Kidney epithelial cell (primary cell): ENCODE measurements at regions not wholly inside any gene's neighbourhood (a gene's known extent, or its start where the extent isn't known, plus 50 kb on each side); places are given as distances from the start of the nearest gene placed in this dataset.

Experiments
- DNase-seq: peaks from one replicate; pipeline ENCODE4 v3.0.0-alpha.2; 2010; ENCODE audit warnings: low read depth
- H3K27me3 ChIP-seq: 2 replicates; pipeline ENCODE4 v1.6.0; 2011; ENCODE audit warnings: low read length; ENCODE audit not compliant: control insufficient read depth, insufficient read depth
- H3K36me3 ChIP-seq: 2 replicates; pipeline ENCODE4 v1.5.1; 2011; ENCODE audit warnings: low read length; ENCODE audit not compliant: control insufficient read depth, insufficient read depth
- H3K4me3 ChIP-seq: 2 replicates; pipeline ENCODE4 v1.5.1; 2011; ENCODE audit warnings: low read depth, mild to moderate bottlenecking, control low read depth, low read length
- TF ChIP-seq, protein P1 (sequence below): IDR thresholded peaks from 2 replicates; pipeline ENCODE4 v1.5.1; 2011; ENCODE audit warnings: mild to moderate bottlenecking, moderate library complexity, low read length, control low read depth, inconsistent platforms; ENCODE audit not compliant: insufficient read depth, poor library complexity, severe bottlenecking

DNA sequence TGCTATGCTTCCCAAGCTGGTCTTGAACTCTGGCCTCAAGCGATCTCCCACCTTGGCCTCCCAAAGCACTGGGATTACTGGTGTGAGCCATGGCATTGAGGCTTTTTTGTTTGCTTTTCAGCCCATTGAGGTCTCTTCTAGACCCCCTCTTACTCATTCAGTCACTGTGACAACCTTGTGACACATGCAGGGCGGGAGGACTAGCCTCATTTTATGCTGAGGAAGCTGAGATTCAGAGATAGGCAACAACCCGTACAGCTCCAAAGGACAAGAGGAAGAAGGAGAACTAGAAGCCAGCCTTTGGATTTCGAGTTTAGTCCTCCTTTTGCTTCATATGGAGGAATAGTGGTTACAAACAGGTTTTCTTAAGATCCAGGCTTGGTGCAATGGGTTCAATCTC lies 83.9 kb upstream of the WDR26 start:
- Histone ChIP-seq H3K36me3 (no peaks in the 10 kb centered on the region), H3K27me3 (no peaks in the 10 kb centered on the region), H3K4me3 (no peak overlapping the region)
- TF ChIP-seq, protein P1, sequence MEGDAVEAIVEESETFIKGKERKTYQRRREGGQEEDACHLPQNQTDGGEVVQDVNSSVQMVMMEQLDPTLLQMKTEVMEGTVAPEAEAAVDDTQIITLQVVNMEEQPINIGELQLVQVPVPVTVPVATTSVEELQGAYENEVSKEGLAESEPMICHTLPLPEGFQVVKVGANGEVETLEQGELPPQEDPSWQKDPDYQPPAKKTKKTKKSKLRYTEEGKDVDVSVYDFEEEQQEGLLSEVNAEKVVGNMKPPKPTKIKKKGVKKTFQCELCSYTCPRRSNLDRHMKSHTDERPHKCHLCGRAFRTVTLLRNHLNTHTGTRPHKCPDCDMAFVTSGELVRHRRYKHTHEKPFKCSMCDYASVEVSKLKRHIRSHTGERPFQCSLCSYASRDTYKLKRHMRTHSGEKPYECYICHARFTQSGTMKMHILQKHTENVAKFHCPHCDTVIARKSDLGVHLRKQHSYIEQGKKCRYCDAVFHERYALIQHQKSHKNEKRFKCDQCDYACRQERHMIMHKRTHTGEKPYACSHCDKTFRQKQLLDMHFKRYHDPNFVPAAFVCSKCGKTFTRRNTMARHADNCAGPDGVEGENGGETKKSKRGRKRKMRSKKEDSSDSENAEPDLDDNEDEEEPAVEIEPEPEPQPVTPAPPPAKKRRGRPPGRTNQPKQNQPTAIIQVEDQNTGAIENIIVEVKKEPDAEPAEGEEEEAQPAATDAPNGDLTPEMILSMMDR, result no peak
- no peak for DNase-seq

DNA sequence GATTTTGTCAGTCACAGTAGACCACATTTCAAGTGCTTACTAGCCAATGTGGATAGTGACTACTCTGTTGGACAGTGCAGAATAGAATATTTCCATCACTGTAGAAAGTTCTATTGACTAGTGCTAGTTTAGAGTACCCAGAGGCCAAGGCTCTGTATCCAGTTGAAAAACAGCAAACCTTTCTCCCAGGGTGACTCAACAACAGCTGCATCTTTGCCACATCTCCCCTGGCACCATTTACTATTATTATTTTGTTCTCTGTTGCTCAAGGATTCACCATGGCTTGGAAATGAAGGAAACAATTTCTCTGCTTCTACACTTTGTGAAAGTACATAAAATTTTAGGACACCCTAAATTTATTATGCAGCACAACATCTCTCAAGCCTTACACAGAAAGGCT lies 85.3 kb upstream of the WDR26 start:
- Histone ChIP-seq H3K36me3 (no peaks in the 10 kb centered on the region), H3K4me3 (no peak overlapping the region), H3K27me3 (no peaks in the 10 kb centered on the region)
- no peak for DNase-seq
- TF ChIP-seq, protein P1, result no peak

DNA sequence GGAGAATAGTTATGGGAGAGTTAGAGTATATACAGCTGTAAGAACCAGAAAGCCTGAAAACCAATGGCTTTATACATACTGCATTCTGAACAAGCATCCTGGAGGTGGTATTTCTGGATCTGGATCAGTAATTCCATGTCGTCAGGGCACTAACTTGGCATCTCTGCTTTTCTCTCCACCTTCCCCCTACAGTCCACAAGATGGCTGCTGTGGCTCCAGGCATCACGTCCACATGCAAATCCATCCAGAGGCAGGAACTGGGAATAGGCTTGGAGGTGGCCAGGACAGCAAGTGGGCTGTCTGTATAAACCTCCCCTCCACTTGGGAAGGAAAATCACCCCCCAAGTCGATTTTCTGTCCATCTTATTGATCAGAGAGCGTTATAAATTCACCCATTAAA lies 86.2 kb upstream of the WDR26 start:
- Histone ChIP-seq H3K27me3 (no peaks in the 10 kb centered on the region), H3K4me3 (no peak overlapping the region), H3K36me3 (no peaks in the 10 kb centered on the region)
- no peak for DNase-seq
- TF ChIP-seq, protein P1, result no peak

DNA sequence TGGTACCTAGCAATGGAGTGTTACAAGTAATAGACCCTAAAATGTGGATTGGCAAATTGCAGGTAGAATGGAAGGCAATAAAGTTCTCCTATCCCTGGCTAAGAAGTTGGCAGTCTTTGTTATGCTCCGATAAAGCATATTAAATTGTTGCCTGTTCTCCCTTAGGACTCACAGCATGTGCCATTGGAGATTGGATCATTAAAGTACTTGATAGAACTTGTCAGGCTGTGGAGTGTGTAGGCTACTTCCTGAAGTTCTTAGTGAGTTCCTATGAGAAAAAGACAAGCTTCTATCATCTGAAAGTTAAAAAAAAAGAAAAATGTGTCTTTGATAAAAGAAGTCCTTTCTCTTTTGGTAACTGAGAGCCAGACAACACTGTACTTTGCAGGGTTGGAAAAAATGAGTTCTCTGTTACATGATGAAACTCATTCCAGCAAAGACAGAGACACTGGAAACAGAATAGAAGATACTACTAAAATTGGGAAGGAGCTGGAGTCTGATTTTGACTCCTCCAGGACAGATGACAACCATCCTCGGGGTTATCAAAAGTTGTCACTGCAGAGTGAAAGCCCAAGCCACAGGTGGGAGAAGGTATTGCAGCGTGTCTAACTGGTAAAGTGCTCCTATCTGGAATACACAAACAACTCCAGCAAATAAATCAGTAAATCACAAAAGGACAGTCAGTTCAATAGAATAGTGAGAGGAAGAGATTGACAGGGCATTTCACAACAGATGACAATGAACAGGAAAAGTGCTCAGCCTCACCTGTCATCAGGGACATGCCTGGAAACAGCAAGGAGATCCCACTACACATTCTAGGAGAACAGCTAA lies 87.5 kb upstream of the WDR26 start:
- H3K27me3 ChIP-seq, result no peaks in the 10 kb centered on the region
- DNase-seq, result no peak
- no peaks in the 10 kb centered on the region for H3K36me3 ChIP-seq
- H3K4me3 ChIP-seq, result no peak overlapping the region
- TF ChIP-seq, protein P1, result no peak

DNA sequence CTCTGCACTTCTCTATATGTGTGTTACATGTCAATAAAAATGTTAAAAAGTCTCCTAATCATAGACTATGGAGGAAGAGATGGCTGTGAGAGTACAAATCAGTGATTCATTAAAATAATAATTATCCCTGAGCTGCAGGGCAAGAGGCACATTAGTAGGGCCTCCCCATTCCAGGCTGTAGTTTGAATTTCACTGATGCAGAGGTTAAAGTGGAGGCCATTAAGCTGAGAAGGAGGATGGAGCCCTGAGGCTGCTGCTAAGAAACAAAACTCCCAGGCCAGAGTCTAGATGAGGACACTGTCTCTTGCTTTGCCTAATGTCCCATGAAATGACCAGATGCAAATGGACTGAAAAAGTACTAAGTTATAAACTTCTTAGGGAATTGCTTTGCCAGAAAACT lies 89.1 kb upstream of the WDR26 start:
- Histone ChIP-seq H3K4me3 (no peak overlapping the region), H3K27me3 (no peaks in the 10 kb centered on the region), H3K36me3 (no peaks in the 10 kb centered on the region)
- no peak for DNase-seq
- TF ChIP-seq, protein P1, result no peak

DNA sequence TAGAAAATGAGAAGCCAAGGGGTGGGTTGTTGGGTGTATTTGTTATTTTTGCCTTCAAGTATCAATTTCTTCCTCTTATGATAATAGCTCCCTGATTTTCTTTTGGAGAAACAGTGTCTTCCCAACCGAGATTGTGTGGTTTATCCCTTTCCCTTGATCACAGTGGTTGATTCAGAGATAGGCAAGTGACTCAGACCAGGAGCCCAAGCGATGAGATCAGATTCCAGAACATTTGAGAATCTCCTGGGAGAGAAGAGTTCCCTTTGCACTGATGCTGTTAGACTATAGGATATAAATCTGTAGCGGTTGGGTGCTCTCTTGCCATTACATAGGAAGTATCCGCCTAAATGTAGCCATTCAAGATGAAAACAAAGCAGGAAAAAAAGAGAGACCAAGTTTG lies 90.1 kb upstream of the WDR26 start:
- TF ChIP-seq, protein P1, result no peak

More for the DNA sequence above, 90.1 kb upstream of the WDR26 start:
- Histone ChIP-seq H3K27me3 (no peaks in the 10 kb centered on the region), H3K36me3 (no peaks in the 10 kb centered on the region), H3K4me3 (no peak overlapping the region)
- no peak for DNase-seq
